Left ventricle myocardium inferior (tissue), 1 donor: ENCODE measurements at regions not wholly inside any gene's neighbourhood (a gene's known extent, or its start where the extent isn't known, plus 50 kb on each side); places are given as distances from the start of the nearest gene placed in this dataset.

ENCODE experiments used
- DNase-seq: peaks from one replicate; pipeline ENCODE4 v3.0.0-alpha.2; 2020
- H3K27ac ChIP-seq: fragments of 200-600 bp; replicated peaks from 2 replicates; pipeline ENCODE4 v1.8.0; 2021
- H3K27me3 ChIP-seq: fragments of 200-600 bp; 2 replicates; pipeline ENCODE4 v1.8.0; 2021; ENCODE audit warnings: low read depth
- H3K36me3 ChIP-seq: fragments of 200-600 bp; 2 replicates; pipeline ENCODE4 v1.8.0; 2021
- H3K4me1 ChIP-seq: fragments of 200-600 bp; 2 replicates; pipeline ENCODE4 v1.8.0; 2021
- H3K4me3 ChIP-seq: fragments of 200-600 bp; 2 replicates; pipeline ENCODE4 v1.8.0; 2021; ENCODE audit warnings: mild to moderate bottlenecking, moderate library complexity
- H3K9me3 ChIP-seq: fragments of 200-600 bp; replicated peaks from 2 replicates; pipeline ENCODE4 v1.8.0; 2021
- intact Hi-C: fragments of 100-400 bp; cut with micrococcal nuclease; formaldehyde crosslinking; loops from one replicate; pipeline ENCODE4 v1.11.0; 2022
- TF ChIP-seq, protein P1 (sequence below): fragments of 200-600 bp; IDR thresholded peaks from 2 replicates; pipeline ENCODE4 v1.8.0; 2021; ENCODE audit warnings: antibody characterized with exemption, mild to moderate bottlenecking, borderline replicate concordance
- donor health status: DM: no; HTN: yes; CAD: no; lungs with severe emphysema.

DNA sequence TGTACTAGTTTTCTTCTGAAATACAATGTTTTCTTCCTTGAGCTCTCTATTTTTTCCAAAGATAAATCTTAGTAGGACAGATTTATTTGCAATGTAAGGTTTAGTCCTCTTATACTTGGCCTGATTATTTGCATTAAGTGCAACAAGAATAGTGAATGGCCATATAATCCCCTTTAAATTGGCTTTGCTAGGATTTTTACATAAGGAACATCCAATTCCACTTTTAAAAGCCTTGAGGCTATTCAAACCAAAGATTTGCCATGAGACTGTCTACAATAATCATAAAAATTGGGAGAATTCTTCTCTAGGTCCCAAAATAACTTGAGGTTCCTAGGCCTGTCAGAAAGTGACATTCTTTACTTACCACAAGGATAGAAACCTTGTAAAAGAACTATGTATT lies 128.6 kb upstream of the THSD7A start:
- Histone ChIP-seq H3K27ac (no peak overlapping the region), H3K4me1 (no peaks in the 10 kb centered on the region), H3K36me3 (no peaks in the 10 kb centered on the region), H3K9me3 (no peaks in the 10 kb centered on the region), H3K4me3 (no peak overlapping the region), H3K27me3 (no peaks in the 10 kb centered on the region)
- intact Hi-C loops: no loop called here
- TF ChIP-seq, protein P1, sequence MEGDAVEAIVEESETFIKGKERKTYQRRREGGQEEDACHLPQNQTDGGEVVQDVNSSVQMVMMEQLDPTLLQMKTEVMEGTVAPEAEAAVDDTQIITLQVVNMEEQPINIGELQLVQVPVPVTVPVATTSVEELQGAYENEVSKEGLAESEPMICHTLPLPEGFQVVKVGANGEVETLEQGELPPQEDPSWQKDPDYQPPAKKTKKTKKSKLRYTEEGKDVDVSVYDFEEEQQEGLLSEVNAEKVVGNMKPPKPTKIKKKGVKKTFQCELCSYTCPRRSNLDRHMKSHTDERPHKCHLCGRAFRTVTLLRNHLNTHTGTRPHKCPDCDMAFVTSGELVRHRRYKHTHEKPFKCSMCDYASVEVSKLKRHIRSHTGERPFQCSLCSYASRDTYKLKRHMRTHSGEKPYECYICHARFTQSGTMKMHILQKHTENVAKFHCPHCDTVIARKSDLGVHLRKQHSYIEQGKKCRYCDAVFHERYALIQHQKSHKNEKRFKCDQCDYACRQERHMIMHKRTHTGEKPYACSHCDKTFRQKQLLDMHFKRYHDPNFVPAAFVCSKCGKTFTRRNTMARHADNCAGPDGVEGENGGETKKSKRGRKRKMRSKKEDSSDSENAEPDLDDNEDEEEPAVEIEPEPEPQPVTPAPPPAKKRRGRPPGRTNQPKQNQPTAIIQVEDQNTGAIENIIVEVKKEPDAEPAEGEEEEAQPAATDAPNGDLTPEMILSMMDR: no peak
- no peak for DNase-seq

DNA sequence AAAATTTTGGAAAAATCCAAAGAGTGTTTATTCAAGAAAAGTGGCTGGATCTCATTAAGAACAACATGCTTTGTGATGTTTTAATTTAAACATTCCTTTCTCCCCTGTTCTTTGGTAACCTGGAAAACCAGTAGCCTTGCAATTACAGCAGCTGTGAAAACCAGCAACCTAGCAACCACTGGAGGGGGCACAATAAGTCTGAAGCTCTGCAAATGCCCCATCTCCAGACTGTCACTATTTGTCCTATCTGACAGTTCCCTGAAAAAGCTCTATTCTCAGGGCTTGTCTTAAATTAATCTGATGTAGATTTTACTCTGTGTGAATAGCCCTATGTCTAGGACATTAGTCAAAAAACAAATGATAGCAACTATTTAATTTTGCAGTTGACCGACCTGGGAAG lies 137.6 kb upstream of the THSD7A start:
- H3K27me3 ChIP-seq: no peaks in the 10 kb centered on the region
- H3K4me3 ChIP-seq: no peak overlapping the region
- no peaks in the 10 kb centered on the region for H3K4me1 ChIP-seq
- intact Hi-C loops: no loop called here
- TF ChIP-seq, protein P1: no peak
- H3K9me3 ChIP-seq: peaks cover 51% of the 10 kb centered on the region
- no peaks in the 10 kb centered on the region for H3K36me3 ChIP-seq
- no peak overlapping the region for H3K27ac ChIP-seq
- no peak for DNase-seq

DNA sequence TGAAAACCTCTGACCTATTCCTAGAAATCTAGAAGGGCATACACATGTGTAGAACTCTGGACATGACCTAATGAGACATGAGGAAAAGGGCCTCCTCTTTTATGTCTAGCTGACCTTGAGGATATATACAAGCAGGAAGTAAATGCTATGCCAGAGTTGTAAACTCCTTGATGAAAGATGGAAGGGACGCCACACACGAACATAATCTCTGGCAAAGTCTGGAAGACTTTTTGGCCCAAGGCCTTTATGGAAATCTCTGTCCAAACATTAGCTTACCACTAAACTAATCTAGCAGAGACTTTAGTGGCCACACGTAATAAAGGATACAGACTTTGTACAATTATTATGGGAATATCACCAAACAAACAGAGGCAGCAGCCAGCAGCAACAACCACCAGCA lies 138.1 kb upstream of the THSD7A start:
- TF ChIP-seq, protein P1: no peak
- no peaks in the 10 kb centered on the region for H3K27me3 ChIP-seq
- intact Hi-C loops: no loop called here
- H3K27ac ChIP-seq: no peak overlapping the region
- H3K36me3 ChIP-seq: no peaks in the 10 kb centered on the region
- DNase-seq: no peak
- no peaks in the 10 kb centered on the region for H3K4me1 ChIP-seq
- no peak overlapping the region for H3K4me3 ChIP-seq
- peaks cover 56% of the 10 kb centered on the region for H3K9me3 ChIP-seq

DNA sequence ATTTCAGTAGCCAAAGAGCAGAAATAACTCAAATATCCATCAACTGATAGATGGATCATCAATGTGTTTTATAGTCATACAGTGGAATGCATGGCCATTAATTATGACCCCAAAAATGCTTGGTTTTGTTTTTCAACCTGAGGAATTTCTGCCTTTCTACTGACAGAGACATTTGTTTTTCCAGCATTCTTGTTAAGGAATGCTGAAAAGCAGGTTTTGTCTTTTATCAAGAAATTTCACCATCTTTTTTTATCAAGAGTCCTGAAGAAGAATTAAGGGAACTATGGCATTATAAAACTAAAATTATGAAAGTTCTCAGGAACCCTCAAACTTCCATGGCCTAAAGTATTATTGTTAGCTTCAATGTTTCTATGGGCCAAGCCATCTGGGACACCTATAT lies 153.4 kb upstream of the THSD7A start:
- Histone ChIP-seq H3K27ac (no peak overlapping the region), H3K4me3 (no peak overlapping the region), H3K9me3 (peaks cover 54% of the 10 kb centered on the region), H3K36me3 (no peaks in the 10 kb centered on the region), H3K4me1 (no peaks in the 10 kb centered on the region), H3K27me3 (no peaks in the 10 kb centered on the region)
- TF ChIP-seq, protein P1: no peak
- intact Hi-C loops: no loop called here
- DNase-seq: no peak

DNA sequence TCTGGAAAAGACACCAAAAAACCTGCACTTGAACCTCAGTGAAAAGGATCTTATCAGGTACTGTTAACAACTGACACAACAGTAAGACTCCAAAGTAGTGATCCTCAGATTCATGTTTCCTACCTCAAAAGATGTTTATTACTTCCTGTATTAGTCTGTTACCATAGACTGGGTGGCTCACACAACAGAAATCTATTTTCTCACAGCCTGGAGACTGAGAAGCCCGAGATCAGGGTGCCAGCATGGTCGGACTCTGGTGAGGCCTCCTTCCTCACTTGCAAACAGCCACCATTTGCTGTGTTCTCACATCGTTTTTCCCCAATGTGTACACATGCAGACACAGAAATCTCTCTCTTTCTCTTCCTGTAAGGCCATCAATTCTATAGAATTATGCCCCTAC lies 154.0 kb upstream of the THSD7A start:
- Histone ChIP-seq H3K4me3 (no peak overlapping the region), H3K36me3 (no peaks in the 10 kb centered on the region), H3K27me3 (no peaks in the 10 kb centered on the region), H3K4me1 (no peaks in the 10 kb centered on the region), H3K27ac (no peak overlapping the region), H3K9me3 (peaks cover 49% of the 10 kb centered on the region)
- DNase-seq: no peak
- intact Hi-C loops: no loop called here
- TF ChIP-seq, protein P1: no peak

DNA sequence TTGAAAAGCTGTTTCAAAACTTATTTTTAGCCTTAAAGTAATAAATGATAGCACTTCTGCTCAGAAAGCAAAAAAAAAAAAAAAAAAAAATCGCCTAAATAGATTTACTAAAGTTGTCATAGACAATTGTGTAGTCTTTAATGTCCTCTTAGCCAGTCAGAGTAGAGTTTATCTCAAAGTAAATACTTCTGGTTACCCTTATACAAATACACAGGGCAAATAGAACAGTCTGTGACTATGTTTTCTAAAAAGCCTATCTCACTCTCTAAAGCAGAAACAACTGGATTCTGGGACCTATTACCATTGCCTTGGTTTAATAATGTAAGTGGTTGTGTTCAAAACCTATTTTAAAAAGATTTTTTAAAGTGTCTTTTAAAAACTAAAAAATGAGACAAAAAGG lies 156.2 kb upstream of the THSD7A start:
- no peaks in the 10 kb centered on the region for H3K36me3 ChIP-seq
- TF ChIP-seq, protein P1: no peak
- no peaks in the 10 kb centered on the region for H3K4me1 ChIP-seq
- H3K27ac ChIP-seq: no peak overlapping the region
- DNase-seq: no peak
- no peaks in the 10 kb centered on the region for H3K27me3 ChIP-seq
- H3K9me3 ChIP-seq: peaks cover 27% of the 10 kb centered on the region
- no peak overlapping the region for H3K4me3 ChIP-seq
- intact Hi-C loops: no loop called here
